ENCODE measurements at regions not wholly inside any gene's neighbourhood (a gene's known extent, or its start where the extent isn't known, plus 50 kb on each side); places are given as distances from the start of the nearest gene placed in this dataset.

- no peak for TF ChIP-seq PBX3 (IDR thresholded peaks at IDR 0.05)
Measured at GRCh38 chr12:70032076-70032475, 207.0 kb downstream of the MYRFL start (continued).

- Histone ChIP-seq H3K27me3 (ENCODE audit: insufficient read depth) (no peaks in the 10 kb centered on the region), H3K9ac (no peak overlapping the region), H3F3A (replicated peaks; ENCODE audit: insufficient read depth) (no peaks in the 10 kb centered on the region), H3K4me3 (ENCODE audit: low read depth in 2 of 2, low read length in 1 of 2) (no peak overlapping the region), H3K9me3 (no peaks in the 10 kb centered on the region), H3K4me1 (ENCODE audit: control insufficient read depth in 1 of 2, insufficient read depth in 2 of 2, low read depth in 1 of 2, low read length in 1 of 2) (no peaks in the 10 kb centered on the region), H2AFZ (ENCODE audit: low read depth) (no peak overlapping the region), H3K9me2 (no peaks in the 10 kb centered on the region), H3K36me3 (replicated peaks in 1 of 2; ENCODE audit: control insufficient read depth in 1 of 2, insufficient read depth in 2 of 2, low read length in 1 of 2) (no peaks in the 10 kb centered on the region), H3K27ac (ENCODE audit: low read depth in 2 of 2, low read length in 1 of 2) (no peak overlapping the region), H3K4me2 (no peak overlapping the region), H4K20me1 (ENCODE audit: insufficient read depth) (no peaks in the 10 kb centered on the region), H3K79me2 (ENCODE audit: insufficient read depth) (no peaks in the 10 kb centered on the region)
- no peak for DNase-seq
- WGBS (ENCODE audit: low lambda C conversion rate) = 58% methylated on average over 3 of the region's 3 CpGs
- TF ChIP-seq MEF2A (IDR thresholded peaks at IDR 0.05; ENCODE audit: borderline replicate concordance, low read depth) = no peak
- TF ChIP-seq SIN3A (IDR thresholded peaks at IDR 0.05; ENCODE audit: borderline replicate concordance, low read depth, low read length) = no peak
- no peak for TF ChIP-seq GATA2 (CRISPR knock-in tag; IDR thresholded peaks at IDR 0.05)
- TF ChIP-seq MAX (IDR thresholded peaks at IDR 0.05; ENCODE audit: low read depth) = no peak
- no peak for TF ChIP-seq POLR2AphosphoS5 (IDR thresholded peaks at IDR 0.05; ENCODE audit: low read depth, low read length)
- TF ChIP-seq IRF3 (IDR thresholded peaks at IDR 0.05; ENCODE audit: low read depth, low read length) = no peak
- TF ChIP-seq JUND (IDR thresholded peaks at IDR 0.05) = no peak
- no peak for TF ChIP-seq EP300 (IDR thresholded peaks at IDR 0.05; ENCODE audit: borderline replicate concordance in 1 of 2, low read depth in 1 of 2, low read length in 1 of 2)
- no peak for TF ChIP-seq MXI1 (IDR thresholded peaks at IDR 0.05; ENCODE audit: low read depth, low read length)
- no peak for TF ChIP-seq TAF1 (IDR thresholded peaks at IDR 0.05; ENCODE audit: borderline replicate concordance, low read depth, low read length)
- no peak for TF ChIP-seq RXRA (IDR thresholded peaks at IDR 0.05; ENCODE audit: borderline replicate concordance, low read depth)
- no peak for TF ChIP-seq NRF1 (IDR thresholded peaks at IDR 0.05; ENCODE audit: low read depth, low read length)
- TF ChIP-seq NFIC (IDR thresholded peaks at IDR 0.05; ENCODE audit: borderline replicate concordance) = no peak
- no peak for TF ChIP-seq PBX3 (IDR thresholded peaks at IDR 0.05)
- TF ChIP-seq CTCF (IDR thresholded peaks at IDR 0.05) = no peak
- CTCF ChIA-PET = no interaction called here
- POLR2A ChIA-PET = no interaction called here
Measured at GRCh38 chr12:70033310-70033709, 208.3 kb downstream of the MYRFL start.
